Activated naive CD4-positive, alpha-beta T cell treated with anti-CD3 and anti-CD28 coated beads for 36 hours (primary cell): ENCODE measurements at regions not wholly inside any gene's neighbourhood (a gene's known extent, or its start where the extent isn't known, plus 50 kb on each side); places are given as distances from the start of the nearest gene placed in this dataset.

Experiments
- CTCF ChIA-PET: fragments of 350-600 bp; sonication (Branson Sonifier 250); formaldehyde crosslinking; loops from one replicate; lab custom pipeline; 2021; ENCODE audit warnings: antibody characterized with exemption; lab: Charles Lee
- DNase-seq: peaks from one replicate; pipeline ENCODE4 v3.0.0-alpha.2; 2020
- H3K27ac Mint-ChIP-seq: one replicate; pipeline ENCODE4 v1.8.0; 2021; ENCODE audit warnings: mild to moderate bottlenecking, mixed read lengths
- H3K27me3 Mint-ChIP-seq: one replicate; pipeline ENCODE4 v1.8.0; 2021; ENCODE audit warnings: low read depth, mixed read lengths
- H3K36me3 Mint-ChIP-seq: one replicate; pipeline ENCODE4 v1.8.0; 2021; ENCODE audit warnings: low read depth, mixed read lengths
- H3K4me1 Mint-ChIP-seq: one replicate; pipeline ENCODE4 v1.8.0; 2021; ENCODE audit warnings: low read depth, mixed read lengths
- H3K4me3 Mint-ChIP-seq: one replicate; pipeline ENCODE4 v1.8.0; 2021; ENCODE audit warnings: mild to moderate bottlenecking, moderate library complexity, mixed read lengths
- H3K9me3 Mint-ChIP-seq: one replicate; pipeline ENCODE4 v1.8.0; 2021; ENCODE audit warnings: mixed read lengths
- intact Hi-C: fragments of 100-400 bp; cut with micrococcal nuclease; formaldehyde crosslinking; loops from one replicate; pipeline ENCODE4 v1.15.1; 2023

DNA sequence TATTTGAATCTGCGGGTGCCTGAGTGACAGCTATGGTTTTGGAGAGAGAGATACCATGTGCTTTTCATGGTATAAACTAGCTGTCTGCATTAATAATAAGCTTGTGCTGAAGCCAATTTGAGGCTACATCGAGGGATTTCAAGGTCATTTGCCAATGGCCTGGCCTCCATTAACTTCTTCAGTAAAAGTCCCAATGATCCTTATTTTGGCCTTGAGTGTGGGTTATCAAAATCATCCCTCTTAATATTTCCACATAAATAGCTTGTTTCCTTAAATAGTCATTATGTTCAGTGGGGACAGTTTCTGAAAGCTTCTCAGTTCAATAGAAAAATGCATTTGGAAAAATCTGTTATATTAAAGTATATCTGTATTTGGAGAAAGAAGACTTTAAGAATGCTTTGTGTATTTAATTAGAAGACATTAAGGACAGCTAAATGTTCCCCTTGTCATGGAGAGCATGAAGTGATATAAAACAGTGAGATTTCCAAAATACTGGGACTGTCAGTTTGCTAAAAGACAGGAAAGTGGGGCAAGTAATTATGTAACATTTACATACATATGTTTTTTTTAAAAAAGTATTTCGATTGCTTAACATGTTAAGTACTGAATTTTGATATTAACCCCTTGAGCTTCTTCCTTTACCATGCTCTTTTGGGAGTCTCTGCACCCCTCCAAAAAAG is 355.5 kb upstream of the ZEB2 start:
- intact Hi-C loops = no loop called here
- Mint-ChIP-seq H3K27me3 (peaks cover 2% of the 10 kb centered on the region), H3K4me1 (no peaks in the 10 kb centered on the region), H3K9me3 (no peaks in the 10 kb centered on the region), H3K36me3 (no peaks in the 10 kb centered on the region), H3K4me3 (no peak overlapping the region), H3K27ac (no peak overlapping the region)
- DNase-seq = no peak
- CTCF ChIA-PET = no interaction called here

- no peak overlapping the region for H3K27ac Mint-ChIP-seq
- H3K9me3 Mint-ChIP-seq = no peaks in the 10 kb centered on the region
- CTCF ChIA-PET = no interaction called here
- H3K4me1 Mint-ChIP-seq = no peaks in the 10 kb centered on the region
- H3K36me3 Mint-ChIP-seq = no peaks in the 10 kb centered on the region
- no peaks in the 10 kb centered on the region for H3K27me3 Mint-ChIP-seq
- intact Hi-C loops = no loop called here
- no peak overlapping the region for H3K4me3 Mint-ChIP-seq
- no peak for DNase-seq
These were observed 345.8 kb upstream of the ZEB2 start for GRCh38 chr2:144865670-144866069.

DNA sequence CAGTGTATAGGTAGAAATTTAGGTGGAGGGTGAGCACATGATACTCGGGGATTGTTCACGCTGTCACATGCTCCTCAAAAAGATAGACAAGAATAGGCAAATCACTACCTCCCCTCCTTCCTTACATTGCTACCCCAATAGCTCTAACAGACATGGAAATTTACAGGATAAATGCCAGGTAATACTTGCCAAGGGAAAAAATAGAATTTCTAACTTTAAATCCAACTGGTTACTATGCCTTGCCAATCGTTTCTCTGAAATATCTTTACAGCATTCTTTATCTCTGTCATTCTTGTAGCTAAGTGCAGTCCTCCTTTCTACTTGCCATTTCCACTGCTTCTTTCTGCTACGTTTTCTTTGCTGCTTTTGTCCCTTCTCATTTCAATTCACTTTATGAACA is 339.8 kb upstream of the ZEB2 start:
- Mint-ChIP-seq H3K9me3 (no peaks in the 10 kb centered on the region), H3K4me3 (no peak overlapping the region), H3K27me3 (no peaks in the 10 kb centered on the region), H3K27ac (no peak overlapping the region), H3K4me1 (no peaks in the 10 kb centered on the region), H3K36me3 (no peaks in the 10 kb centered on the region)
- no peak for DNase-seq
- CTCF ChIA-PET = no interaction called here
- intact Hi-C loops = no loop called here

- CTCF ChIA-PET = no interaction called here
- no peak for DNase-seq
- no peaks in the 10 kb centered on the region for H3K4me1 Mint-ChIP-seq
- no peaks in the 10 kb centered on the region for H3K9me3 Mint-ChIP-seq
- intact Hi-C loops = no loop called here
- no peak overlapping the region for H3K4me3 Mint-ChIP-seq
- no peaks in the 10 kb centered on the region for H3K27me3 Mint-ChIP-seq
- no peaks in the 10 kb centered on the region for H3K36me3 Mint-ChIP-seq
- H3K27ac Mint-ChIP-seq = no peak overlapping the region
These were observed 338.3 kb upstream of the ZEB2 start for GRCh38 chr2:144858211-144858610.

DNA sequence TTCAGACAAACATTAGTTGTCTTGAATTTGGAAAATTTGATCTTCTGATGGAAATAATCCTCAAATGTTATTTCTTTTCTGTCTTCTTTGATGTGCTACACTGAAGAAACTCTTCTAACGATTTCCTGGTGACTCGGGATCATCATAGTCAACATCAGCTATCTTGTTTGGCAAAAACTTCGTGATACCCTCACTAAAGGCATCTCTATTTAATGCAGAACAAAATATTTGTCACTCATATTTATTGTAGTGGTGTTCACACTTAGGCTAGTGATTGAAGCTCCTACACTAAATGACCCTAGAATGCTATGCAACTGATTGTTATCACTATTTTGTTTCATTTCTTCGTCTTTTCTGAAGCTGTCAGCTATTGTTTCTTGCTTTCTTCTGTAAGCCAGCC is 334.7 kb upstream of the ZEB2 start:
- intact Hi-C loops = no loop called here
- DNase-seq = no peak
- H3K27me3 Mint-ChIP-seq = no peaks in the 10 kb centered on the region
- H3K36me3 Mint-ChIP-seq = no peaks in the 10 kb centered on the region
- no peaks in the 10 kb centered on the region for H3K4me1 Mint-ChIP-seq
- no peak overlapping the region for H3K27ac Mint-ChIP-seq
- CTCF ChIA-PET = no interaction called here
- no peak overlapping the region for H3K4me3 Mint-ChIP-seq
- H3K9me3 Mint-ChIP-seq = no peaks in the 10 kb centered on the region

DNA sequence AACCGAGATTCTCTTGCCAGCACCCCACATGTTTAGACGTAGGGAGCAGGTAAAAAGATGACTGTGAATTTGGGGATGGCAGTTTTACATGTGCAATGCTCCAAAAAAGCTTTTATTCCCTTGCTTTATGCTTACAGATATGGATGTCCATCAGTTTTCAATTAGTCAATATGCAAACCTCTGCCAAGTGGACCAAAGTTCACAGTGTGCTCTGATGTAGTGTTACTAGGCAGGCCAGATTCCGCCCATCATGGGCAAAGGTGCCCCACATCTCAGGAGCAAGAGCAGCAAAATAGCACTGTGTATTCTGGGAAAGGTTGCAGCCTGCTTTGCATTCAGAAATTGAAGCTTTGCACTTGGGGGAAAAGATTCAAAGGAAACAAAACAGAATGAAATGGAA is 329.7 kb upstream of the ZEB2 start:
- intact Hi-C loops = no loop called here
- Mint-ChIP-seq H3K27me3 (no peaks in the 10 kb centered on the region), H3K27ac (no peak overlapping the region), H3K4me3 (no peak overlapping the region), H3K4me1 (no peaks in the 10 kb centered on the region), H3K36me3 (no peaks in the 10 kb centered on the region), H3K9me3 (no peaks in the 10 kb centered on the region)
- DNase-seq = no peak
- CTCF ChIA-PET = no interaction called here

- no peaks in the 10 kb centered on the region for H3K4me1 Mint-ChIP-seq
- no peaks in the 10 kb centered on the region for H3K9me3 Mint-ChIP-seq
- no peak for DNase-seq
- H3K27ac Mint-ChIP-seq = no peak overlapping the region
- CTCF ChIA-PET = no interaction called here
- no peaks in the 10 kb centered on the region for H3K36me3 Mint-ChIP-seq
- intact Hi-C loops = no loop called here
- no peak overlapping the region for H3K4me3 Mint-ChIP-seq
- H3K27me3 Mint-ChIP-seq = no peaks in the 10 kb centered on the region
These were observed 328.5 kb upstream of the ZEB2 start for GRCh38 chr2:144848423-144848822.

DNA sequence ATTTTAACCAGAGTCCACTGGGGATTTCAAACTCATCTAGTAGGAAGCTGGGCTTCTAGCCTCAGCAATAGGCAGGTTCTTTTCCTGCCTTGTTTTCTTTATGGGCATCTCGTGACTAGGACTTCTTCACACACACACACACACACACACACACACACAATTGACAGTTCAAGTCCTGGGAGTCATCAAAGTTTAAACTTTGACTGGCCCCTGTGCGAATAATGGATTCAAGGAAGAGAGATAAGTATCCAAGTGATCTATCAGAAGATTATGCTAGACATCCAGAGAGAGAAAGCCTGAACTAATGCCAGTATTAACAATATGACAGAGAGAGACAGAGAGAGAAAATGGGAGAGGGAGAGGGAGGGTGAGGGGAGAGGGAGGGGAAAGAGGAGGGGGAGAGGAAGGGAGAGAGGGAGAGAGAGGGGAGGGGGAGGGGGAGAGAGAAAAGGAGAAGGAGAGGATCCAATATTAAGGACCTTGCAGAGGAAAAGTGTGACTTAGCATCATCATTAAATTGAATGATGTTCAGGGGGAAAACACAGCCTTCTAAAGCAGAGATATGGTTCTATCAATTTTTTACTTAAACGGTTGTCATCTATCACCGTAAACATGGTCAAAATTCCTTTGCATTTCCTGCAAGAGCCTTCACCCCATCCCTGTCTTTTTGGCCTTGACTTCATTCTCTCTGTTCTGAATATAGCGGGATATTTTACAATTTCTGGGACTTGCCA is 327.6 kb upstream of the ZEB2 start:
- Mint-ChIP-seq H3K27ac (no peak overlapping the region), H3K27me3 (no peaks in the 10 kb centered on the region), H3K9me3 (no peaks in the 10 kb centered on the region), H3K4me3 (no peak overlapping the region), H3K36me3 (no peaks in the 10 kb centered on the region), H3K4me1 (no peaks in the 10 kb centered on the region)
- CTCF ChIA-PET = no interaction called here
- no peak for DNase-seq
- intact Hi-C loops = no loop called here

- CTCF ChIA-PET = no interaction called here
- H3K4me3 Mint-ChIP-seq = no peak overlapping the region
- intact Hi-C loops = no loop called here
- no peak for DNase-seq
- H3K27ac Mint-ChIP-seq = no peak overlapping the region
- no peaks in the 10 kb centered on the region for H3K9me3 Mint-ChIP-seq
- H3K36me3 Mint-ChIP-seq = no peaks in the 10 kb centered on the region
- no peaks in the 10 kb centered on the region for H3K4me1 Mint-ChIP-seq
- peaks cover 2% of the 10 kb centered on the region for H3K27me3 Mint-ChIP-seq
These were observed 316.9 kb upstream of the ZEB2 start for GRCh38 chr2:144836635-144837350.

DNA sequence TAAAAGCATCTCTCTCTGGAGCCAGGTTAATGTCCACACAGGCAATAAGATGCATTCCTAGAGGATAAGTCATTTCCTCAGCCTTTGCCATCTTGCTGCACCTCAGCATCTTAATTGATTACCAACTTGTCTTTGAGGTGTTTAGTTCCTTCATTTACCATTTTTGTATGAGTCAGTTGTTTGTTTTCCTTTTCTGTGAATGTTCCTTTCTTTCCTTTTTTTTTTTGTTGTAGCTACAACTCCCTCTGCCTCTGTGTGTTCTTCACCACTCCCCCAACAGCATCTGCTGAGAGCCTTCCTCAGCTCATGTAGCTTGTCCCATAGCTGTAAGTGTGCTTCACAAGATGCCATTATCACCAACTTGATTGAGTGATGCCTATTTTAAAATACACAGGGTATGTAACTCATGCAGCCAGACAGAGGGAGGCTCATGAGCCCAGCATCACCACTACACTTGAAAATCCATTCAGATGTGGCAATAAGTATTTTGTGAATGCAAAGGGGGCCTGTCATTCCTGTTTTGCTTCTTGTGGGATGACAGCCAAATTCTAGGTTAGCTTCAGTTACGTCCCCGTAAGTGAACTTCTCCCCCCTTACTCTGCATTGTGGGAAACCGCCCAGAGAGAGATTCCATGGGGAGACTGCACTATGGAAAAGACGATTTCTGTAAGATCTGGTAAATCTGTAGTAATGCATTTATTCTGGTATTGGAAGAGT is 315.9 kb upstream of the ZEB2 start:
- Mint-ChIP-seq H3K4me1 (no peaks in the 10 kb centered on the region), H3K27me3 (peaks cover 2% of the 10 kb centered on the region), H3K4me3 (no peak overlapping the region), H3K36me3 (no peaks in the 10 kb centered on the region), H3K27ac (no peak overlapping the region), H3K9me3 (no peaks in the 10 kb centered on the region)
- no peak for DNase-seq
- CTCF ChIA-PET = interaction anchor here (0.6 kb wide), 2 partner anchors 183 to 335 kb away, joined by 3 read pairs; no protein-coding TSS in a partner anchor
- intact Hi-C loops = no loop called here

- Mint-ChIP-seq H3K4me3 (no peak overlapping the region), H3K9me3 (no peaks in the 10 kb centered on the region), H3K27ac (no peak overlapping the region), H3K36me3 (no peaks in the 10 kb centered on the region), H3K27me3 (peaks cover 2% of the 10 kb centered on the region), H3K4me1 (no peaks in the 10 kb centered on the region)
- CTCF ChIA-PET = interaction anchor here (0.6 kb wide), 2 partner anchors 182 to 336 kb away, joined by 3 read pairs; no protein-coding TSS in a partner anchor
- intact Hi-C loops = no loop called here
- no peak for DNase-seq
These were observed 315.2 kb upstream of the ZEB2 start for GRCh38 chr2:144834998-144835633.

DNA sequence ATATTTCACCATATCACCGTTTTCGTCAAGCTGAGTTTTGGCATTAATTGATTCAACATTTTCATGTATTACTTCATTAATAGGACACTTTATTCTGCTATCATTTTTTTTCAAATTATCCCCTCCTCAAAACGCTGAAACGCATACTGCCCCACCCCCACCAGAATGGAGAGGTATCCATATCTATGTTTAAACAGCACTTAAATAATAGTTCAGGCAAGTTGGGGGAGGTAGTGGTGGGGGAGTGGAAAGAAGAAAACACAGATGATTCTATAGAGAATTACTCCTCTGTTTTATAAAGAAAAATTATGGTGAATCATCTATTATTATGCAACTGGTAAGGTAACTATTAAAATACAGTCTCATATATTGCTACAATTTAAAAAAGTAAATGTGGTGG is 314.4 kb upstream of the ZEB2 start:
- DNase-seq = no peak
- H3K27ac Mint-ChIP-seq = no peak overlapping the region
- peaks cover 2% of the 10 kb centered on the region for H3K27me3 Mint-ChIP-seq
- CTCF ChIA-PET = no interaction called here
- no peaks in the 10 kb centered on the region for H3K36me3 Mint-ChIP-seq
- no peaks in the 10 kb centered on the region for H3K9me3 Mint-ChIP-seq
- H3K4me3 Mint-ChIP-seq = no peak overlapping the region
- no peaks in the 10 kb centered on the region for H3K4me1 Mint-ChIP-seq
- intact Hi-C loops = no loop called here
